Stimulated activated CD4-positive, alpha-beta T cell treated with anti-CD3 and anti-CD28 coated beads, Interleukin-4, amount 100 ng/mL, for 24 hours (primary cell): ENCODE measurements at regions not wholly inside any gene's neighbourhood (a gene's known extent, or its start where the extent isn't known, plus 50 kb on each side); places are given as distances from the start of the nearest gene placed in this dataset.

Source experiments
- DNase-seq: peaks from one replicate; pipeline ENCODE4 v3.0.0-alpha.2; 2020

- DNase-seq: no peak
Measured at GRCh38 chr11:13223112-13223511, 54.5 kb upstream of the BMAL1 start.

DNA sequence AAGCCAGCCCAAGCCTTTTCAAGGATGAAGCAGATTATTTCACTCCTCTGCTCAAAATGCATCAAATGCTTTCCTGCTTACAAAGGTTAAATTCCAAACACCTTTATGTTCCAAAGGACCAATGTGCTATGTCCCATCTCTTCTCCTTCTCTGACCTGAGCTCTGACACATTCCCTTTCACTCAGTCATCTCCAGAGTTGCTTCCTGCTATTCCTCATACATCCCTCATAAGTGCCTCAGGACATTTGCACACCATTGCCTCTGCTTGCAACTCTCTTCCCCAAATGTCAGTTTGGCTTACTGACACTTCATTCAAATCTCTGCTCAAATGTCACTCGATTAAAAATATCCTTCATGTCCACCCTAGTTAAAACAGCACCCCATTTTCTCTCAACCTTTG lies 53.3 kb upstream of the BMAL1 start:
- DNase-seq: no peak

DNA sequence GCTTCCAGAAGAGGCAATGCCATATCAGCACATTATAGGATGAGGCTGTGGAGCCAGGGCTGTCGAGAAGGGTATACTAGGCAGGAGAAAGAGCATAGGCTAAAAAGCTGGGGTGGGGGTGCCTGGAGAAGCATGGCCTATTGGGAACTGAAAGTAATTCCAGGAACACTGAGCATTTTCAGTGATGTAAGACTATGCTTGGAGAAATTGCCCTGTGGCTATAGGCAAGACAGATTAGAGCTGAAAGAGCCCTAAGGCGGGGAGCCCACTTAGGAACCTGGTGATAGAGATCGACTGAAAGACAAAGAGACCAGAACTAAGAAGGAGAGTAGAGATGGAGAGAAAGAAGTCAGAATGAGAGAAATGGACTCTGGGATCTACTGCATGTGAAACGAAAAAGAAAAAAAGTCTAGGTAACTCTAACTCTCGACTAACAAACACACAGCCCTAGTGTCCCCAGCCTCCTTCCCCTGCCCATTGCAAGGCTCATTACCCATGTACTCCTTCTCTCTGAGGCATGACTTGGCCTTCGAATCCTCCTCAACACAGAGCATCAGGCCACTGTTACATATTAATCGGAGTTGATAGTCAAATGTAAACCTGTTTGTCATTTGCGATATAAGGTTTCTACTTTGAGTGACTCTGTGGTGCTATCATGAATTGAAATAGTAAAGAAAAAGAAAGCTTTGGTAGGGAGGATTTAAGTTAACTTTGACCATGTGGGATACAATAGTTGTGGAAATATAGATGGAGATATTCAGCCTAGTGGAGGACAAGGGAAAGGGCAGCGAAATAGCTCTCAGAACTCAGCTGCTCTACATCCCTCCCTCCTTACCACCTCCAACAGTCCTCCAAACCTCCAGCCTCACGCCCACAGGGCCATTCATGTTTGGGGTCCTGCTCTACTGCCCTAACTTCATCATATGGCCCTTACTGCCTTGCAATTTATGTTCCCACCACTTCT lies 52.3 kb upstream of the BMAL1 start:
- DNase-seq: no peak

DNA sequence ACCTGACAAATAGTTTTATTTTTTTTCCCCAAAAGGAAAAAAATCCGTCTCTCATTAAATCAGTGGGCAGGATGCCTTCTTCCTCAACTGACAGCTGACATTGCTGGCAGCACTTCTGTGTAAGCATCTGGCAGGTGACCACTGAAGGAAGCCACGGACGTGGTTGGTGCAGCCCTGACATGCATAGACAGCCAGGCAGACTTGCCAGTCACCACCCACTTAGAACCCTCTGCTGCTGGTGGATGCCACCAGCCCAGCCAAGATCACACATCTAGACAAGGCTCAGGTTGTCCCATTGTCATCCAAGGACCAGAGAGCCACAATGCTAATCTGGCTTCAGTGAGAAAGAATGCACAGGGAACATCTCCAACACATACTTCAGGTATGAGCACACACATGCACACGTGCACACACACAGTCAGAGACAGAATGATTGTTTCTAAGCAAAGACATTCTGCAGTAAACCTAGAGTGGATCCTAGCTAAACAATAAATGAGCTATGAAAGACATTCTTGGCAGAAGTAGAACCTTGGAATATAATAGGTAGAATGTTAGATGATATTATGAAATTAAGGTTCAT lies 49.8 kb upstream of the BMAL1 start:
- no peak for DNase-seq
